Effector CD4-positive, alpha-beta T cell (primary cell): ENCODE measurements at regions not wholly inside any gene's neighbourhood (a gene's known extent, or its start where the extent isn't known, plus 50 kb on each side); places are given as distances from the start of the nearest gene placed in this dataset.

ENCODE experiments used
- DNase-seq: peaks from one replicate; pipeline ENCODE4 v3.0.0-alpha.2; 2020

DNA sequence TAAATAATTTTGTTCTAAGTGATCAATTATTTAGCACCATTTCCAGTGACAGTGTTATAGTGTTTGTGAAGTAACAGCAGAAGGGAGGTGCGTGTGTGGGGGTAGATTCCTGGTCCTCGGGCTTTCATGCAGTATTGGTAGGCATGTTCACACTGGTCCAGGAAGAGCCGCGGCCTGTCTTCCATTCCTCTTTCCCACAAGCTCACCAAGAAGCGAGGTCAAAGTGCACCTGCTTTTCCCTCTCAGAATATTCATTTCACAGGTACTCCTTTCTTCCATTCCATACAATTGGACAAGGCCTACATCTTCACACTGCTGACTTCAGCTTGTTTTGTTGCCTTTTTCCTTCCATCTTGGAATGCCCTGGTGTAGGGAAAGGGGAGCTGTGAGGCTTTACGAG is 151.8 kb upstream of the CELF2 start:
- DNase-seq = no peak

DNA sequence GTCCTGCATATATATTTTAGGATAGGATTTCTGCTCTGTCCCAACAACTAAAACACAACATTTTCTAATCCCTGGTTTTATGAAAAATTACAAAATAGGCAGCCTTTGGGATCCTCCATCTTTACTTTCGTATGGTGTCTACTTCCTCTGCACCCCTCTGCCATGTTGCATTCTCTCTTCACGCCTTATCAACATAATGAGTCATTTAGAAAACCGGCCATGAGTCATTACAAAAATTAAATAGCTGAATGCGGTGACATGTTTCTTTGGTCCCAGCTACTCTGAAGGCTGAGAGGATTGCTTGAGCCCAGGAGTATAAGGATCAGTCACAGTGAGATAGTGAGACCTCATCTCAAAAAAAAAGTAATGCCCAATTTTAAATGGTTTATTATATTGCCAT is 148.1 kb upstream of the CELF2 start:
- DNase-seq = no peak

DNA sequence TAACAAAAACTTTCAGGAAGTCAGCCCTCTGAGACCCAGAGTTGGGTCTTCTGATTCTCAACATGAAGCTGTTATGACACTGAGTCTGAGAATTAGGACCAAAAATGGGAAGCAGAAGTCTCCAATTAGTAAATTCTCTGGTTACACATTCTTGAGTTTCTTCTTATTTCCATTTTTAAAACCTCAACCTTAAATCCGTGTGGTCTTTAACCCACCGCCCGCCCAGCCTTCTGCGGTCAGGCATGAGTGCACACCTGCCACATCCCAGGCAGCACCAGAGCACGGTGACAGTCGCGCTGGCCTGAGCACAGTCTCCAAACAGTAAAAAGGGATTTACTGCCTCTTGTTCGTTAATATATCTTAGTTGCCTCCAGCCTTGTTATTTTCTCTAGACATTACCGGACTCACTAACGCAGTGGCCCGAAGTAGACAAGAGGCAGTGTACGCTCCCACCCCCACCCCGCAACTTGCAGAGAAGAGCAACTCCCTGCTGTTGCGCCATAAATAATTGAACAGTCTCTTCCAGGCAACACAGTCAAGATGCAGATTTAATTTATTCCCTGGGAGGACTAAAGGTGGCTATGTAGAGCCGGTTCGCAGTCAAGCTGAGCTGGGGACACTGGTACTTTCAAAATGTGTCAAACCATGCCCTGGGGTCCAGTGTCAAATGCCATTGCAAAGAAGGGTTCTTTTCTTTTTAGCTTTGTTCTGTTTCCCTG is 147.0 kb upstream of the CELF2 start:
- DNase-seq = no peak

DNA sequence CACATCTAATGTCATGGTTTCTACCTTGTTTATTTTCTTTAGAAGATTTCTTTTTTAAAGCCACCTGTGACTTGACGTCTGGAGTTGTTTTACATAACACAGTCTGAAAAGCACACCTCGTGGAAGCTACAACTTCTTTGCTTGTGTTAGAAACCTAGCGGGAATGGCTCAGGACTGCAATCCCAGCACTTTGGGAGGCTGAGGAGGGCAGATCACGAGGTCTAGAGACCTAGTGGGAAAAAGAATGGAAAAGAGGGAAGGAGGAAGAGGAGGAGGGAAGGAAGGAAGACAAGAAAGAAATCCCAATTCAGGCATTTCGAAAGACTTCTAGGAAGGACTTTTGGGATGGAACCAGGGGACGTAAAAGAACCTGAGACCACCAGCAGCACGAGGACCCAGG is 146.3 kb upstream of the CELF2 start:
- no peak for DNase-seq

DNA sequence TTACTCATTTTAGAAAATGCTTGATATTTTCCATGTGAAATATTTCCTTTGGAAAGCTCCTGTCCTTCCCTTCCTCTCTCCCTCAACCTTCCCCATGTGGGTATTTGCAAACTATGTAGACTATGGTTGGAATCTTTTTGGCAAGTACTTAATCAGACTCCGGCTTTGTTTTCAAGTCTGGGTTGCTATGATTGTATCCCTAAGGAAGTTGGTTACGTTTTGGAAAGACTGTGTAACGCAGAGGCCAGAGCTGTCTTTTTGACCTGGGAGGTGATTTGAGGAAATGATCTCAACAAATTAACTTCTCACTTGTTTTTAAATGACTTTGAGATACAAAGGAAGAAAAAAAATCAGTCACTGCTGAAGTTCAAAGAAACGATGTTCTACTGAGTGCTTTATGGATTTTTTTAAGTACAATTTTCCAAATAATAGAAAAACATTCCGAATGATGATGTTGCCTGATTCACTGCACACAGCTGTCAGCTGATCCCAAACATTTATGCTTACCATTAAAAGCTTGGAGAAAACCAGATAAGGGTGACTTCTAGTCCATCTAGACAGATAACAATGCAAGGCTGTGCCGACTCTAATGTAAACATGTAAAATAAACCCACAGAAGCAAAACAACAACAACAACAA is 145.5 kb upstream of the CELF2 start:
- no peak for DNase-seq

DNA sequence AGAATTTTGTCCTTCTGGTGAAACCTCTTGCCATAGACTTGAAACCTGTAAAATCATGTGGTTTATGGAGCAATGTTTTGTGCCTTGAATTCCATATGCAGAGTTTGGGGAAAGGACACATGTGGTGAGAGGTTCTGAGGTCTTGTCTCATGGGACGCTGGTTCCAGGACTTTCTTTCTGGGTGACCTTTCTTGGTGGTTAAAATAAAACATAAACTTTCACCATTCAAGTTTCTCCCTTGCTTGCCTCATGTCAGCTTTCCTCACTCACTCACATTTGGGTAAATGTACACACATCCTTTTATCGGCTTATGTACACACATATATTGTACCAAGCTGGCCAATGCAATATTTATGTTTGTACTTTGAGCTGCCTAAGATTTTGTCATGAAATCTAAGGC is 144.9 kb upstream of the CELF2 start:
- no peak for DNase-seq

DNA sequence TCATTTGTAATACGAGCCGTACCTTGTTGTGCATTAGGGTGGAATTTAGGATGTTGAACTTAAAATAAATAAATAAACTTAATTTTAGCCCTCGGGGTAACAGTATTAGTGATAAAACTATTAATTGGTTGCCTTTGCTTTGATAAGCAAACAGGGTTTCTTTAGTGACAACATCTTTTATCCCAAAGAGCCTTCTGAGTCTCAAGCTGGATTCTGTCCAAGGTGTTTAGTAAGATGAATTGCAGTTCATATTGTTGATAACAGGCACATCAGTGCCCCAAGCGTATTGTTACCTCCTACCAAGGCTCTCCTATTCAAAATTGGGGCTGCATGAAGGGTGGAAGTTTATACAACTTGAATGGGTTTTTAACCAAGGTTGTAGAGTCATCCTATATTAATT is 144.4 kb upstream of the CELF2 start:
- DNase-seq = no peak

DNA sequence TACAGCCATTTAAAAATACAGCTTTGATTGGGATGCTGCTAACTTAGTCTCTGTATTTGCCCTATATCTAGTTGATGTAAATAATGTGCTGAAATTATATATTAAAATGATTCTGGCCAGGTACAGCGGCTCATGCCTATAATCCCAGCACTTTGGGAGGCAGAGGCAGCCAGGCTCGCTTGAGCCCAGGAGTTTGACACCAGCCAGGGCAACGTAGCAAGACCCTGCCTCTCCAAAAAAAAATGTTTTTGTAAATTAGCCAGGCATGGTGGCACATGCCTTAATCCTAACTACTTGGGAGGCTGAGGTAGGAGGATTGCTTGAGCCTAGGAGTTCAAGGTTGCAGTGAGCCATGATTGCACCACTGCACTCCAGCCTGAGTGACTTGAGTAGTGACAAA is 143.8 kb upstream of the CELF2 start:
- no peak for DNase-seq

DNA sequence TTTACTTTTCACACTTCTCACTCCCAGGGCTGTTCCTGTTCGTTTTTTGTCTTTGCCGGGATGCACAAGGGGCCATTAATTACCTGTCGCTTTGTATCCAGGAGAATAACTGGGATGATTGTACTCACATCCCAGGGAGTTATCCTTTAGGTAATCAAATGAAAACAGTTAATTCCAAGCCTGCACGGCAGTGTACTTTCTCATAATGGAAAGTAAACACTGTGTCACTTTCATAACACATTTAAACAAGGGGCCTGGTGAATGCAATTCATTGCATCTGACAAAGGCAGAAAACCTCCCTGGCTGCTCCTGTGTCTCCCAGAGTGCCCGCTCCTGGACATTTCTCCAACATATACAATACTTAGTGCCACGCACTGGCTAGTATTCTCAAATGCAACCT is 138.7 kb upstream of the CELF2 start:
- DNase-seq = no peak

DNA sequence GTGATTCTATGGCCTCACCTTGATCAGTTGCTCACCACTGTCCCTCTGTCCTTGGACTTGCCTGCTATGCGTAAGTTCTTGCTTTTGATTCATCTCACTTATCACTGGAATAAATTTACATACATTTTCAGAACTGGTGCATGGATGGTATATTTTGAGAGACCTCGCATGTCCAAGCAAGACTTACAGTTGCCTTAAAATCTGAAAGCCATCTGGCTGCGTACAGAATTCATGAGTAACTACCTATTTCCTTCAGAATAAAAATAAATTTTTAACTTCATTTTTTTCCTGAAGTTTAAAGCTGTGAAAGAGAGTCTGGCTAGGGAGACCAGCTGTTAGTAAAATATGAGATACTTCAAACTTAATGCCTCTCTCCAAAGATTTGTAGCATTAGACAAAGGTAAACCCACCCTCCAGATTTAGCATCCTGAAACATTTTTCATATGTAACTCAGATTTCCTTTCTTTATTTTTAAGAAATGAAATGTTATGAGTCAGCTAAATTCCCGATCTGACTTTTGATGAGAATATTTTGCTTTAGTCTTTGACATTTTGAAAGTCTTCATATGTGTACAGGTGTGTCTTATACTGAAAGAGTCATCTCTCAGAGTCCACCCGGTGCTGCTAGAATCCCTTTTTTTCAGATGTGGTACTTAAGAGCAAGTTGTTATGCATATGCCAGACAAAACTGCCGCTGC is 136.4 kb upstream of the CELF2 start:
- no peak for DNase-seq

DNA sequence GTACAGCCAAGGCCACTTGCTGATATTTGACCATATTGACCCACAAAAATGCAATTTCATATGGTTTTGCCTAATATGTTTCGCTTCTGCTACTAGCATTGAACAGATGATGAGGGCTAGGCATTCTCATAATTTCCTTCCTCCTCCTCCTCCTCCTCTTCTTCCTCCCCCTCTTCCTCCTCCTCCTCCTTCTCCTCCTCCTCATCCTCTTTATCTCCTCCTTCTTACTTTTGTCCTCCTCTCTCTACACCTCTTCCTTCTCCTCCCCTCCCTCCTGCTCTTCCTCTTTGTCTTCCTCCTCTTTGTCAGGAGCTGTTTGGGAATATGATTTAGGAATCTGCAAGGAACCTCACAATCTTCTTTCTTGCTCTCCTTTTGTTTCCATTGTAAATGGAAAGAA is 133.9 kb upstream of the CELF2 start:
- no peak for DNase-seq

DNA sequence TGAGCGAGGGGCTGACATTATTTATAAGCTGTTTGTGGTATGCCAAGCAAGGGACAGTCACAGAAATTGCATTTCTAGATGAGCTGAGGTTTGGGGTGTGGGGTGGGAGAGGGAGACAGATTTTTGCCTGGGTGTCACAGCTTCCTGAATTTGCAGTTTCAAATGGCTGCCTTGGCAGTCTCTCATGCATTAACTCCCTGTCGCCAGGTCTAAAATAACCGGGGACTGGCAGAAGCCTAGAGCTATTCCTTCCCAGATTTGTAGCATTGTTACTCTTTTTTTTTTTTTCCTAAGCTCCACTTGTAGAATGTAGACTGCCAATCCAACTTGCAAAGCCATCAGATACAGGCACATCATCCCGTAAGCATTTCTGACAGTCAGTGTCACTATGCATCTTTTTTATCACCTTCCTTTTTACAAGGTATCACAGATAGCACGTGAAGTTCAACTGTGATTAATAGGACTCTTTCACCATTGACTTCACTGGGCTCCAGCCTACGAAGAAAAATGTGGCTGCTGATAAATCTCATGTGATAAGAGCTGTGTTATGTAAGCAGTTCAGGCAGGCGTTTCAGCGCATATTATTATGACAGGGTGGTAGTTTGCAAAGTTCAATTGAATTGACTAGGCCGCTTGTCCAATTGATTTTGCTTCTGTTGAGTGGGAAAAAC is 130.7 kb upstream of the CELF2 start:
- no peak for DNase-seq

DNA sequence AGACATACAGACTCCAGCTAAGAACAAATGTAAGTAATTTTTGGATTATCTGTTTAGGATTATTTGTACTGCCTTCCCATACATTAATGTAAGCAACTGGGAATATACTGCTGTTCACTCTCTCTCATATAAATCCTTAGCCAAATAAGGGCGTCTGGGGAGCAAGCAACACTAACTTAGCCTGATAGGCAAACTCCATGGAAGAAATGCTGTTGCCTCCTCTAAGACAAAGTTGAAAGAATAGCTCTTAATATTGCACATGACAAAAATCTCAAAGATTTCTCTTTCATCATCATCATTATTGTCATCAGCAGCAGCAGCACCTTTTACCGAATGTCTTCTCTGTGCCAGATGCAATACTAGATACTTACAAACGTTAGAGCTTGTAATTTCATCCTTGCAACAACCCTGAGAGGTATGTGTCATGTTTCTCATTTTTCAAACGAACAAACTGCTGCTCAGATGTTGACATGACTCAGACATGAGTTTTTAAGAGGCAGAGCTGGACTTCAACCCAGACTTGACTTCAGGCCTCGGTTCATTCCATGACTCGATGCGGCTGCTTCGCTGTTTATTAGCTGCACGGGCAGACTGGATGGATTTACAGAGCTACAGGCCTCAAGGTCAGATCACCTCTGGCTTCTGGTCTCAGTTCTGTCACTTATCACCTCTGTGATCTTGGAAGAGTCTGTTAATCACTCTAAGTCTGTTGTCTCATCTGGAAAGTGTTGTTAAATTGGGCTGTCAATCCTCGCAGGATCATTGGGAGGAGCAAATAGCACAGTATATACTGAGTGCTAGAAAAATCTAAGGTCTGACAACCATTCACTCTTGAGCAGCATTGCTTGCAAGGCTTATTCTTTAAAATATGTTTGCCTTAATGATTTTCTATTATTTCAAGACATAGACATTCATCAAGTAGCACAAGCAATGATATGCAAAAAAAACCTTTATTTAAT is 126.3 kb upstream of the CELF2 start:
- DNase-seq = no peak

DNA sequence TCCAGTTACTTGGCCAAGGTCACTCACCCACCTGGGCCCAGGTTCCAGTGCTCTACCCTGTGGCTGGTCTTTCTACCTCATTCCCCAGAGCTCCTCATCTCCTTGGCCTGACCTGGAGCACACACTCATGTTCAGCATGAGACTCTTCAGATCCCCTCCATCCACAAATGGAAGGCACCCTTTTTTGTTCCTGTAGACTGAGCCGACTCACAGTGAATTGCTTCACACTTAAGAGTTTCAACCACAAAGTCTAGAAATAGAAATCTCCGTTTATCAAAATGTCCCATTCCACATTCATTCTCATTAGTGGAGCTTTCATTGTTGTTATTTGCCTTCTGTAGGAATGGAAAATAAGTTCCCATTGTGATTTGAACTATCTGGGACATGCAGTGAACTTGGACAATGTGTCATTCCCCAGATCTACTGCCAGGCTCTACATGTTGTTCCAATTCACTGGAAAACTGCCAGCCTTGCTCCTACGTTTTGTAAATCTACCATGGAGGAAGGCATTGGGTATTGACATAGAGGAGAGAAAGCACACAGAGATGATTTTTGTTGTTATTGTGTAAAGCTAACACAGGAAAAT is 125.3 kb upstream of the CELF2 start:
- DNase-seq = no peak

DNA sequence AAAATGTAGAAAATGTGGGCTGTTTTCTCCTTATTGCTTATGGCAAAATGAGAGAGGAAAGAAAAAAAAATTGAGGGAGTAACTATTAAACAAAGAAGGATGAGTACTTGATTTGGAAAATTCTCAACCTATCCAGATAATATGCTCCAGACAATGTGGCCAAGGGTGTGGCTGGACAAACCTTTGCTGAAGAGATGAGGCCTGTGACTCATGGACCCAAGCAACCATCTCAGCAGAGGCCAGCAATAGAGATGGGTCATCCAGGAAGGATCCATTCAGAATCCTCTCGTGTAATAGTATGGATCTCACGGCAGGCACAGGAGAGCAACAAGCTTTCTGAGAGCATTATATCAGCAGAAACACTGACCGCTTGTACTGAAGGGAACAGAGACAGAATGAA is 120.3 kb upstream of the CELF2 start:
- no peak for DNase-seq

DNA sequence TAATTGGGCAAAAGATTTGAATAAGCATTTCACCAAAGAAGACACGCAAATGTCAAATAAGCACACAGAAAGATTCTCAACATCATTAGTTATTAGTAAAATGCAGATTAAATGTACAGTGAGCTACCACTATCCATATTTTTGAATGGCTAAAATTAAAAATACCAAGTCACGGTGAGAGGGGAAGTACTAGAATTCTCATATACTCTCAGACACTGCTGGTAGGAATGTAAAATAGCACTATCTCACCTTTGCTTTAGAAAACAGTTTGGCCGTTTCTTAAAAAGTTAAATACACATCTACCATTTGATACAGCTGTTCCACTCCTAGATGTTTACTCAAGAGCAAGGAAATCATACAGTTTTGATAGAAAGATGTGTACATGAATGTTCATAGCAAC is 115.8 kb upstream of the CELF2 start:
- no peak for DNase-seq

DNA sequence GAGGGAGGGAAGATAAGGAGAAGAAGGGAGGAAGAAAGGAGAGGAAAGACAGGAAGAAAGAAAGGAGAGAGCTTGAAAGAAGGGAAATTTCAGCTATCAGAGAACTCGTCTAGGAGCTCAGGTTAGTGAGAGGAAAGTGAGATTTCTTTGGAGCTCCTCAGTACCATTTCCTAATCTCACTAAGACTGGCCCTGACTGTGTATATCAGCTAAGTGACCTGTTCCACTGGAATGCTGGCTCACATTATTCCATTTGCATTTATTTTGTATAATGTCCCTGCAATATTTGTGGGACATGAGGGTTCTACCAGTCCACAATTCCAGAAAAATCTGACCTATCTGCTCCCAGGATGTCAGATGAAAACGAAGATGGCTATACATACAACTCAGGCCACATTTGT is 114.7 kb upstream of the CELF2 start:
- no peak for DNase-seq

DNA sequence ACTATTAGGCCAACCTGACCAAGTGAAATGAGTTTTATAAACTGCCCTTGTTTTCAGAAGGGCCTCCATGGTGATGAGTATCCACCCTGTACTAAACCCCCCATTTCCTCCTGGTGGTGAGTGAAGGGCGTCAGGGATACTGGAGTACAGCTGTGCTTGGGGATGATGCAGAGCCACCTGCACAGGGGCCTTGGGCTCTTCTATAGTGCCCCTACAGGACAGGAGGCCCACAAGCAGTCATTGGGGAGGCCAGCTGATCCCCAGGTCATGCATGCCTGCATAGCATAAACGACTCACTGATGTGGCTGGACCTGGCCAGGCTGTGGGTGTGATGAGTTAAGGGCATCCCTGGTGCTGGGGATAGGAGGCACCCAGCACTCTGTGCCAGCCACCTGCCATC is 114.1 kb upstream of the CELF2 start:
- DNase-seq = no peak

DNA sequence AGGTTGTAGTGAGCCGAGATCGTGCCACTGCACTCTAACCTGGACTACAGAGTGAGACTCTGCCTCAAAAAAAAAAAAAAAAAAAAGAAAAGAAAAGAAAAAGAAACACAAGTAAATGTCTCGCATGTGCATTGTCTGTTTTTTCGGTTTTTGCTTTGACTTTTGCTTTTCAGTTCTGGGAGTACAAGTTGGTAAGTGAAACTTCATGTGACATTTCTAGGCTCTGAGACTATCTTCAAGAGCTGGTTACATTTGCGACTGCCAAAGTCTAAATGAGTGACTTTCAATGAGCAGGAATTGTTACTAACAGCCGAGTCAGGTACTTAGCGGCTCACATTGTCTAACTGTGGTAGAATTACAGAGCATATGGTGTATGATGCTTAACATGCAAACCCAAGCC is 107.0 kb upstream of the CELF2 start:
- no peak for DNase-seq

DNA sequence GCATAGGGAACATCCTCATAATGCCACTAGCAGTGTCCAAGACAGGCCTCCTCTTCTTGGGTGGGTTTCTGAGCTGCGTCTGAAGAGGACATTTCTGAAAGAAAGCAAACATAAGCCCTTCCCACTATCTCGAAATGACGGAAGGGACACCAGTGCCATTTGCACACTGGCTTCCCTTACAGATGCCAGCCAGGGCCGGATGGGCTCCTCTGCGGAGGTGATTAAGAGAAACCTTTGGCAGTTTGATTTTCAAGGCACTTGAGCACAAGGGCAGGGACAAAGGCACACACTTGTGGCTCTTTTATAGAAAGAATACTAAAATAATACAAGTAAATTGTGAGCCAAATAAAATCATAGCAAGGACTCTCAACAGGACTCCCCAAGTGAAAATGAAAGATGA is 106.6 kb upstream of the CELF2 start:
- no peak for DNase-seq

DNA sequence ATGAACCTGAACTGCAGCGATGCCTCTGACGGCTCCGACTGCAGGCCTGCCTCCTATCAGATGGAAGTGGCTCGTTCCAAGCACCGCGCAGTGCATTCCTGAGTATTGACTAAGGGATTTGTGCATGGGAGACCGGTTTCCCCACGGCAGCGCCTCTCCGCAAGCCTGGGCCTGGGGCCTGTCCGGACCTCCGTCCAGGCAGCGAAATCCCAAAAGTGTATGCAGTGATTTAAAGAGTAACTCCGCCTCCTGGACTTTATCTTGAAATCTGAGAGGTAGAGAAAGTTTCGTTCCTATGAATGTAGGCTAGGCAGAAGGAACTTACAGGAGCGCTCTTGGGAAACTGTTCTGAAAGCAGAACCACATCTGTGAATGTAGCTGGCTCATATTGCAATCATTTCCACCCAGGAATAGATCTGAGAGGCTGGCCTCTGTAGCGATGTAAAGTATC is 106.2 kb upstream of the CELF2 start:
- DNase-seq = no peak

DNA sequence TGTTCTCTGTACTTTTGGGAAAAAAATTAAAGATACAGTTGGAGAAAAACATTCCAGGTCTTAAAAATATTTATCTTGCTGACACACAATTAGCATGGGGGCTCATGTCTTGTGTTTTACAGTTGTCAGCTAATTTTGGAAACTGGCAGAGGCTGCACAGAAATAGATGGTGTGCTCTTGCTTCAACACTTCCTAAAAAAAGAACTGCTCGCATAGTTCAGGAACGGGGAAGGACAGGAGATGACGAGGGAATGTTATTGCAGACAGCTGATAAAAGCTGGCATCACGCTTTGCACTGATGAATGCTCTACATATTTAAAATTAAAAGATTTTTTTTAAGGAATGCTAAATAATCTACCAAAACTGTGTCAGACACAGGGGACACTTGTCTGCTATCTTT is 103.5 kb upstream of the CELF2 start:
- no peak for DNase-seq
